Adrenal gland (tissue), 9 donors: ENCODE measurements at regions not wholly inside any gene's neighbourhood (a gene's known extent, or its start where the extent isn't known, plus 50 kb on each side); places are given as distances from the start of the nearest gene placed in this dataset.
"Not testable (repeated sequence)": the region's sequence is repeated elsewhere in the genome, so short reads cannot be mapped to it uniquely, and the experiment has no call there.

Experiments used
- DNase-seq, 7 donors: peaks; one replicate each; pipeline ENCODE4 v3.0.0-alpha.2; 2019 to 2020
- H3K27ac ChIP-seq, 5 donors: fragments of 200-600 bp; sonication (generic) in 4 of 5; 1 replicate in 3 of 5; 2 replicates in 2 of 5; pipeline versions ENCODE4 v1.5.1 to v1.8.0; 2016 to 2020; ENCODE audit warnings: mild to moderate bottlenecking in 1 of 5
- H3K27me3 ChIP-seq: fragments of 200-600 bp; 2 replicates; pipeline ENCODE4 v1.8.0; 2021
- H3K36me3 ChIP-seq, 2 donors: fragments of 200-600 bp; replicated peaks in 1 of 2; 1 replicate in 1 of 2; 2 replicates in 1 of 2; pipeline versions ENCODE4 v1.5.1 to v1.8.0; 2018 to 2022
- H3K4me1 ChIP-seq, 2 donors: fragments of 200-600 bp; replicated peaks in 1 of 2; 1 replicate in 1 of 2; 2 replicates in 1 of 2; pipeline versions ENCODE4 v1.5.1 to v1.8.0; 2018 to 2021
- H3K4me3 ChIP-seq, 4 donors: fragments of 200-600 bp; sonication (generic) in 3 of 4; one replicate each; pipeline ENCODE4 v1.5.1; 2016 to 2018
- H3K9me3 ChIP-seq, 3 donors: fragments of 200-600 bp; sonication (generic) in 1 of 3; replicated peaks in 1 of 3; 1 replicate in 2 of 3; 2 replicates in 1 of 3; pipeline versions ENCODE4 v1.5.1 to v1.8.0; 2016 to 2021
- POLR2A ChIP-seq, 2 donors: fragments of 450-650 bp; IDR thresholded peaks; one replicate each; pipeline ENCODE4 v1.6.1; 2017; ENCODE audit warnings: antibody characterized with exemption in 2 of 2, mild to moderate bottlenecking in 2 of 2, moderate library complexity in 1 of 2
- WGBS, 4 donors: extraction: QIAGEN DNeasy Blood & Tissue Kit in 2 of 4; methylation state at CpG; one replicate each; pipeline versions ENCODE4 v1.1.5 to v1.1.7; 2013 to 2017; 5-methylcytosine and 5-hydroxymethylcytosine counted together
- intact Hi-C, 2 donors: fragments of 100-400 bp; cut with DNase I; formaldehyde crosslinking; loops; one replicate each; pipeline versions ENCODE4 v1.14.1 to v1.15.0; 2022 to 2023
- TF ChIP-seq, protein P1 (sequence below), 6 experiments: fragments of 450-650 bp in 4 of 6; fragments of 200-600 bp in 2 of 6; sonication (generic) in 1 of 6; IDR thresholded peaks; 1 replicate in 5 of 6; 2 replicates in 1 of 6; pipeline versions ENCODE4 v1.5.1 to v1.8.0; 2016 to 2021; ENCODE audit warnings: antibody characterized with exemption in 6 of 6, mild to moderate bottlenecking in 2 of 6, moderate library complexity in 1 of 6
- donor health status: healthy with polysubstance abuse.
- donor health status: Bipolar disorder and iron deficiency.
- donor health status: DM: yes; HTN: yes; CAD: no.
- donor health status: DM: no; HTN: no; CAD: no.
- donor health status: DM: no; HTN: no; CAD: no.

DNA sequence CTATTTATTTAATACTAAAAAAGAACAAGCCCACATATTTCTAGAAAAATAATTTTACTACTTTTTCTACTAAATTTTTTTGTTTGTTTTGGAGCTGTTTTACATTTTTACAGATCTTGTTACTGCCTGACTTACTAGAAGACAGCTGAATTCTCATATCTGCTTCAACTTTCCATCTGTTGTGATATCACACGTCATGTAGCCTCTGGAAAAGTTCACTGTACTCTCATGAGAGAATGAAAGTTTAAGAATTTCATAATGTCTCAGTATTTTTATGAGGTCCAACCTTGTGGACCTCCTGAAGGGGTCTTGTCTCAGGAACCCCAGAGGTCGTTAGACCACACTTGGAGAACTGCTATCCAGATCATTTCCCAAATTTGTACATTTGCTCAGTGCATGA is 81.7 kb upstream of the MTHFD1L start:
- intact Hi-C loops = no loop called here
- 41 to 64% (median 58%) methylated on average over 2 of the region's 2 CpGs for WGBS, 4 donors
- TF ChIP-seq, protein P1, sequence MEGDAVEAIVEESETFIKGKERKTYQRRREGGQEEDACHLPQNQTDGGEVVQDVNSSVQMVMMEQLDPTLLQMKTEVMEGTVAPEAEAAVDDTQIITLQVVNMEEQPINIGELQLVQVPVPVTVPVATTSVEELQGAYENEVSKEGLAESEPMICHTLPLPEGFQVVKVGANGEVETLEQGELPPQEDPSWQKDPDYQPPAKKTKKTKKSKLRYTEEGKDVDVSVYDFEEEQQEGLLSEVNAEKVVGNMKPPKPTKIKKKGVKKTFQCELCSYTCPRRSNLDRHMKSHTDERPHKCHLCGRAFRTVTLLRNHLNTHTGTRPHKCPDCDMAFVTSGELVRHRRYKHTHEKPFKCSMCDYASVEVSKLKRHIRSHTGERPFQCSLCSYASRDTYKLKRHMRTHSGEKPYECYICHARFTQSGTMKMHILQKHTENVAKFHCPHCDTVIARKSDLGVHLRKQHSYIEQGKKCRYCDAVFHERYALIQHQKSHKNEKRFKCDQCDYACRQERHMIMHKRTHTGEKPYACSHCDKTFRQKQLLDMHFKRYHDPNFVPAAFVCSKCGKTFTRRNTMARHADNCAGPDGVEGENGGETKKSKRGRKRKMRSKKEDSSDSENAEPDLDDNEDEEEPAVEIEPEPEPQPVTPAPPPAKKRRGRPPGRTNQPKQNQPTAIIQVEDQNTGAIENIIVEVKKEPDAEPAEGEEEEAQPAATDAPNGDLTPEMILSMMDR (IDR thresholded peaks at IDR 0.05) = no peak
- no peak for TF ChIP-seq POLR2A (IDR thresholded peaks at IDR 0.05)

DNA sequence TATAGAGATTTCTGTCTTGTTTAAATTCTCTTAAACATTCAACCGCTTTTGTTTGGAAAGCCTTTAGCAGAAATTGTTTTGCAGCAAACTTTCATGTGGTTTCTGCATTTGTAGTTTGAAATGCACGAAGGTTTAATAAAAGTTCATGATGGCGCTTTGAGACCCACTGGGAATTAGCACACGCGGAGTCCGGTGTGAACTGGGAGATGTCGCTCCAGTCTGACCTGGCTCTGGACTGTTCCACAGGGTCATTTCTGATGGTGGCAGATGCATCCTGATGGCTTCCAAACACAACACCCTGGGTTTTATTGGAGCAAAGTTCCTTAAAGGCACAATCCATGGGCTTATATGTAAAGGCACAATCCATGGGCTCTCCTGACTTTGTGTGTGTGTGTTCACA is 78.1 kb upstream of the MTHFD1L start:
- intact Hi-C loops = no loop called here
- no peak overlapping the region for H3K4me3 ChIP-seq
- H3K27ac ChIP-seq = no peak overlapping the region
- no peaks in the 10 kb centered on the region for H3K9me3 ChIP-seq
- no peaks in the 10 kb centered on the region for H3K36me3 ChIP-seq
- no peaks in the 10 kb centered on the region for H3K27me3 ChIP-seq
- WGBS, 4 donors = 80 to 85% (median 81%) methylated on average over 7 of the region's 7 CpGs
- TF ChIP-seq POLR2A (IDR thresholded peaks at IDR 0.05) = no peak
- TF ChIP-seq, protein P1 (IDR thresholded peaks at IDR 0.05) = no peak
- H3K4me1 ChIP-seq = no peaks in the 10 kb centered on the region
- DNase-seq = no peak

More for the DNA sequence above, 81.7 kb upstream of the MTHFD1L start:
- Histone ChIP-seq H3K4me3 (no peak overlapping the region), H3K36me3 (no peaks in the 10 kb centered on the region), H3K4me1 (no peaks in the 10 kb centered on the region), H3K27me3 (no peaks in the 10 kb centered on the region), H3K27ac (no peak overlapping the region), H3K9me3 (no peaks in the 10 kb centered on the region)
- DNase-seq = no peak

DNA sequence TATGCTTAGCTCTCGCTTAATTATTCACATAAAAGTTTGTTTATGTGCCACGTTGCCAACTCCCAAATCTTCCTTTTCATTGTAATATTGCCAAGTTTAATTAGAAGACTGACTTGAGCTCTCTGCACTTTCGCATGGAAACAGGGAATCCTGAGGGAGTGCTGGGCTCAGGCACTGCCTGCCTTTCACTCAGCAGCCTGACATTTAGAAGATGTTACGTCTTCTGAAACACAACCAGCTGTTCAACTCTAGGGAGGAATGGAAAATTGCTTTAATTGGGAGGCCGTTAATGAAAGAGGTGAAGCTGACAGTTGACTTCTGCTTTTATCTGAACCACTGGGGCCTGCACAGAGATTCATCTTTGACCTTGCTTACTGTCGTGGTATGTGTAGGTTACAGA is 77.4 kb upstream of the MTHFD1L start:
- no peaks in the 10 kb centered on the region for H3K9me3 ChIP-seq
- H3K27me3 ChIP-seq = no peaks in the 10 kb centered on the region
- intact Hi-C loops = no loop called here
- no peak for DNase-seq
- no peaks in the 10 kb centered on the region for H3K36me3 ChIP-seq
- WGBS, 4 donors = 59 to 73% (median 68%) methylated on average over 6 of the region's 6 CpGs
- no peak overlapping the region for H3K4me3 ChIP-seq
- TF ChIP-seq, protein P1 (IDR thresholded peaks at IDR 0.05) = no peak
- TF ChIP-seq POLR2A (IDR thresholded peaks at IDR 0.05) = no peak
- no peaks in the 10 kb centered on the region for H3K4me1 ChIP-seq
- H3K27ac ChIP-seq = no peak overlapping the region

DNA sequence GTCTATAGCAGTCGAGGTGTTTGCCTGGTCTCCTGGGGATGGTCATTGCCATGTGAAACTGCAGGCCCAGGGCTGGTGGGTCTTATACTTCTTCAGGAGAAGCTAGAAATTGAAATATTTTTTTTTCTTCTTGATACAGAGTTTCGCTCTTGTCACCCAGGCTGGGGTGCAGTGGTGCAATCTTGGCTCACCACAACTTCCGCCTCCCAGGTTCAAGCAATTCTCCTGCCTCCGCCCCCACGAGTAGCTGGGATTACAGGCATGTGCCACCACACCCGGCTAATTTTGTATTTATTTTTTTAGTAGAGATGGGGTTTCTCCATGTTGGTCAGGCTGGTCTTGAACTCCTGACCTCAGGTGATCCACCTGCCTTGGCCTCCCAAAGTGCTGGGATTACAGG is 75.6 kb upstream of the MTHFD1L start:
- intact Hi-C loops, H3K4me3 ChIP-seq, H3K9me3 ChIP-seq, H3K27ac ChIP-seq, H3K27me3 ChIP-seq, DNase-seq, H3K4me1 ChIP-seq, H3K36me3 ChIP-seq: not testable (repeated sequence)
- WGBS, 4 donors = 82 to 92% (median 89%) methylated on average over 6 of the region's 6 CpGs

DNA sequence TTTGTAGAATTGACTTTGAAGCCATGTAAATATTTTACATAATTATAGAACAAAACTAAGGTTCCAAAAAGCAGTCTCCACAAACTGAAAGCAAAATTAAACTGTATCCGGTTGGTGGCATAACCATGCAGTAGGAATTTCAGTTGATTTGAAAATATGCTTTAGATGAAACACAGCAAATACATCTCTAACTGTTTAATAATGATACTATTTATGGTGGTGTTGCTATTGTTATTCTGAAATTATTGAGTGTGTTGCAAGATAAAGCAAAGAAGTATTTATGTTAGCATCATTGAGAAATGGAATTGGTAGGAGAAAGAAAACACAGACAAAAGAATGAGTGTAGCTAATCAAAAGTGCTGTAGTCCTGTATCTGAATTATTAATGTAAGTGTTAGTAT is 73.8 kb upstream of the MTHFD1L start:
- no peak overlapping the region for H3K4me3 ChIP-seq
- no peak overlapping the region for H3K27ac ChIP-seq
- no peak for DNase-seq
- H3K4me1 ChIP-seq = no peaks in the 10 kb centered on the region
- no peaks in the 10 kb centered on the region for H3K9me3 ChIP-seq
- no peaks in the 10 kb centered on the region for H3K27me3 ChIP-seq
- TF ChIP-seq POLR2A (IDR thresholded peaks at IDR 0.05) = no peak
- TF ChIP-seq, protein P1 (IDR thresholded peaks at IDR 0.05) = no peak
- intact Hi-C loops = no loop called here
- WGBS, 4 donors = 79 to 87% (median 86%) methylated on average over 1 of the region's 1 CpG
- H3K36me3 ChIP-seq = no peaks in the 10 kb centered on the region
